ENCODE measurements at regions not wholly inside any gene's neighbourhood (a gene's known extent, or its start where the extent isn't known, plus 50 kb on each side); places are given as distances from the start of the nearest gene placed in this dataset.

DNA sequence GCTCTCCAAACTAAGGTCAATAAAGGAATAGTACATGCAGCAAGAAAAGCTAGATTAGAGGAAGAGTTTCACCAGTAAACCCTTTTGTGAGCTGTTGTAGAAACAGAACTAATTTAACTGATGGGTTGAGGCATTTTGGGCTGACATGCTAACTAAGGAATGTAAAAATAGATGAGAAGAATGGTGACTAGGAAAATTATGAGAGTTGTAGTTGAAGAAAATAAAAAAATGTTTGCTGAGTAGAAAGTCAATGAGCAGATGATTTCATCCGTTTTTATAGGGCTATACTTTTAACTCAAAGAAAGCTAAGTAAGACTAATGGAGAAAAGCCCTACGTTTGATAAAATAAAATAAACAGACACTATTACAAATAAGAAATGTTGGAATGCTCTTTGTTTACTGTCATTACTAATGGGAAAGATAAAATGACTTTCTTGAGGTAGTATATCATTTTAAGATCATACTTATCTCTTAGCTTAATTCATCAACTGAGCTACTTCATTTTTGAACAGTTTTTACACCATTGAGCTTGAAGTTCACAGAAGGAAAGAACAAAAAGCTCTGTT is 209.4 kb upstream of the DPH6 start:
- TF ChIP-seq, protein P1, sequence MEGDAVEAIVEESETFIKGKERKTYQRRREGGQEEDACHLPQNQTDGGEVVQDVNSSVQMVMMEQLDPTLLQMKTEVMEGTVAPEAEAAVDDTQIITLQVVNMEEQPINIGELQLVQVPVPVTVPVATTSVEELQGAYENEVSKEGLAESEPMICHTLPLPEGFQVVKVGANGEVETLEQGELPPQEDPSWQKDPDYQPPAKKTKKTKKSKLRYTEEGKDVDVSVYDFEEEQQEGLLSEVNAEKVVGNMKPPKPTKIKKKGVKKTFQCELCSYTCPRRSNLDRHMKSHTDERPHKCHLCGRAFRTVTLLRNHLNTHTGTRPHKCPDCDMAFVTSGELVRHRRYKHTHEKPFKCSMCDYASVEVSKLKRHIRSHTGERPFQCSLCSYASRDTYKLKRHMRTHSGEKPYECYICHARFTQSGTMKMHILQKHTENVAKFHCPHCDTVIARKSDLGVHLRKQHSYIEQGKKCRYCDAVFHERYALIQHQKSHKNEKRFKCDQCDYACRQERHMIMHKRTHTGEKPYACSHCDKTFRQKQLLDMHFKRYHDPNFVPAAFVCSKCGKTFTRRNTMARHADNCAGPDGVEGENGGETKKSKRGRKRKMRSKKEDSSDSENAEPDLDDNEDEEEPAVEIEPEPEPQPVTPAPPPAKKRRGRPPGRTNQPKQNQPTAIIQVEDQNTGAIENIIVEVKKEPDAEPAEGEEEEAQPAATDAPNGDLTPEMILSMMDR (IDR thresholded peaks at IDR 0.05) = no peak
- TF ChIP-seq ZFX (IDR thresholded peaks at IDR 0.05; ENCODE audit: borderline replicate concordance) = no peak

Data from 22Rv1 (cell line).